Lung (tissue), 11 donors: ENCODE measurements at regions not wholly inside any gene's neighbourhood (a gene's known extent, or its start where the extent isn't known, plus 50 kb on each side); places are given as distances from the start of the nearest gene placed in this dataset.

ENCODE experiments used
- ATAC-seq: fragments of 200-7000 bp; cut with Tn5 transposase; one replicate; pipeline ENCODE4 v1.9.1; 2020; ENCODE audit warnings: moderate number of reproducible peaks; ENCODE audit not compliant: insufficient read depth, low FRiP score
- DNase-seq, 3 donors: peaks; one replicate each; pipeline ENCODE4 v3.0.0-alpha.2; 2013 to 2017
- H3K27ac ChIP-seq, 2 donors: one replicate each; pipeline ENCODE4 v1.5.1; 2013; ENCODE audit warnings: mild to moderate bottlenecking in 2 of 2, moderate library complexity in 2 of 2, control low read depth in 1 of 2, inconsistent platforms in 1 of 2, low read depth in 1 of 2, low read length in 1 of 2
- H3K27me3 ChIP-seq, 3 donors: one replicate each; pipeline ENCODE4 v1.5.1; 2013; ENCODE audit warnings: low read length in 2 of 3; ENCODE audit not compliant: control insufficient read depth in 3 of 3, insufficient read depth in 3 of 3
- H3K36me3 ChIP-seq, 4 donors: one replicate each; pipeline ENCODE4 v1.5.1; 2013; ENCODE audit warnings: low read length in 4 of 4, mild to moderate bottlenecking in 1 of 4, moderate library complexity in 1 of 4; ENCODE audit not compliant: control insufficient read depth in 4 of 4, insufficient read depth in 4 of 4
- H3K4me1 ChIP-seq, 5 donors: one replicate each; pipeline ENCODE4 v1.5.1; 2013; ENCODE audit warnings: low read length in 5 of 5, mild to moderate bottlenecking in 2 of 5, moderate library complexity in 1 of 5; ENCODE audit not compliant: control insufficient read depth in 5 of 5, insufficient read depth in 5 of 5
- H3K4me3 ChIP-seq: one replicate; pipeline ENCODE4 v1.5.1; 2013; ENCODE audit warnings: mild to moderate bottlenecking, control low read depth, moderate library complexity
- H3K9ac ChIP-seq, 2 donors: one replicate each; pipeline ENCODE4 v1.5.1; 2013; ENCODE audit warnings: low read length in 2 of 2, control low read depth in 1 of 2; ENCODE audit not compliant: insufficient read depth in 1 of 2
- H3K9me3 ChIP-seq, 4 donors: one replicate each; pipeline ENCODE4 v1.5.1; 2013; ENCODE audit warnings: low read length in 3 of 4, mild to moderate bottlenecking in 1 of 4, moderate library complexity in 1 of 4; ENCODE audit not compliant: control insufficient read depth in 4 of 4, insufficient read depth in 3 of 4
- WGBS, 2 donors: extraction: QIAGEN DNeasy Blood & Tissue Kit; methylation state at CpG; one replicate each; pipeline ENCODE4 v1.1.7; 2013; 5-methylcytosine and 5-hydroxymethylcytosine counted together
- TF ChIP-seq, protein P1 (sequence below): IDR thresholded peaks from 2 replicates; pipeline ENCODE4 v1.5.1; 2012; ENCODE audit warnings: mild to moderate bottlenecking; ENCODE audit errors: control extremely low read depth, extremely low read depth
- donor health status: control.
- donor health status: control.
- donor health status: Bipolar disorder and iron deficiency.
- donor health status: healthy.
- donor health status: DM: yes; HTN: yes; CAD: no.

DNA sequence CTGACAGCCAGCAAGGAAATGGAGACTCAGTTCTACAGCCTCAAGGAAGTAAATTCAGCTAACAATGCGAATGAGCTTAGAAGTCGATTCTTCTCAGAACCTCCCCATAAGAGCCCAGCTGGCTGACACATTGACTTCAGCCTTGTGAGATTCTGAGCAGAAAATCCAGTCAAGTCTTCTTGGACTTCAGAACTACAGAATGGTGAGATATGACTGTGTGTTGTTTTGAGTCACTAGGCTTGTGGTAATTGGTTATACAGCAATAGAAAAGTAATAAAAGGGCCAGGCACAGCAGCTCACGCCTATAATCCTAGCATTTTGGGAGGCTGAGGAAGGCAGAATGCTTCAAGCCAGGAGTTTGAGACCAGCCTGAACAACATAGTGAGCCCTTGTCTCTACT, 161.8 kb upstream of the IVNS1ABP start:
- DNase-seq, result no peak
- Histone ChIP-seq H3K9ac (no peak overlapping the region), H3K27ac (no peak overlapping the region), H3K4me3 (no peak overlapping the region), H3K9me3 (no peaks in the 10 kb centered on the region), H3K36me3 (no peaks in the 10 kb centered on the region), H3K27me3 (no peaks in the 10 kb centered on the region), H3K4me1 (peaks cover 0 to 5% (median 0%) of the 10 kb centered on the region in 5 donors)
- TF ChIP-seq, protein P1, sequence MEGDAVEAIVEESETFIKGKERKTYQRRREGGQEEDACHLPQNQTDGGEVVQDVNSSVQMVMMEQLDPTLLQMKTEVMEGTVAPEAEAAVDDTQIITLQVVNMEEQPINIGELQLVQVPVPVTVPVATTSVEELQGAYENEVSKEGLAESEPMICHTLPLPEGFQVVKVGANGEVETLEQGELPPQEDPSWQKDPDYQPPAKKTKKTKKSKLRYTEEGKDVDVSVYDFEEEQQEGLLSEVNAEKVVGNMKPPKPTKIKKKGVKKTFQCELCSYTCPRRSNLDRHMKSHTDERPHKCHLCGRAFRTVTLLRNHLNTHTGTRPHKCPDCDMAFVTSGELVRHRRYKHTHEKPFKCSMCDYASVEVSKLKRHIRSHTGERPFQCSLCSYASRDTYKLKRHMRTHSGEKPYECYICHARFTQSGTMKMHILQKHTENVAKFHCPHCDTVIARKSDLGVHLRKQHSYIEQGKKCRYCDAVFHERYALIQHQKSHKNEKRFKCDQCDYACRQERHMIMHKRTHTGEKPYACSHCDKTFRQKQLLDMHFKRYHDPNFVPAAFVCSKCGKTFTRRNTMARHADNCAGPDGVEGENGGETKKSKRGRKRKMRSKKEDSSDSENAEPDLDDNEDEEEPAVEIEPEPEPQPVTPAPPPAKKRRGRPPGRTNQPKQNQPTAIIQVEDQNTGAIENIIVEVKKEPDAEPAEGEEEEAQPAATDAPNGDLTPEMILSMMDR, result no peak
- WGBS, 2 donors, result 97% methylated on average over 3 of the region's 3 CpGs
- no peak for ATAC-seq

DNA sequence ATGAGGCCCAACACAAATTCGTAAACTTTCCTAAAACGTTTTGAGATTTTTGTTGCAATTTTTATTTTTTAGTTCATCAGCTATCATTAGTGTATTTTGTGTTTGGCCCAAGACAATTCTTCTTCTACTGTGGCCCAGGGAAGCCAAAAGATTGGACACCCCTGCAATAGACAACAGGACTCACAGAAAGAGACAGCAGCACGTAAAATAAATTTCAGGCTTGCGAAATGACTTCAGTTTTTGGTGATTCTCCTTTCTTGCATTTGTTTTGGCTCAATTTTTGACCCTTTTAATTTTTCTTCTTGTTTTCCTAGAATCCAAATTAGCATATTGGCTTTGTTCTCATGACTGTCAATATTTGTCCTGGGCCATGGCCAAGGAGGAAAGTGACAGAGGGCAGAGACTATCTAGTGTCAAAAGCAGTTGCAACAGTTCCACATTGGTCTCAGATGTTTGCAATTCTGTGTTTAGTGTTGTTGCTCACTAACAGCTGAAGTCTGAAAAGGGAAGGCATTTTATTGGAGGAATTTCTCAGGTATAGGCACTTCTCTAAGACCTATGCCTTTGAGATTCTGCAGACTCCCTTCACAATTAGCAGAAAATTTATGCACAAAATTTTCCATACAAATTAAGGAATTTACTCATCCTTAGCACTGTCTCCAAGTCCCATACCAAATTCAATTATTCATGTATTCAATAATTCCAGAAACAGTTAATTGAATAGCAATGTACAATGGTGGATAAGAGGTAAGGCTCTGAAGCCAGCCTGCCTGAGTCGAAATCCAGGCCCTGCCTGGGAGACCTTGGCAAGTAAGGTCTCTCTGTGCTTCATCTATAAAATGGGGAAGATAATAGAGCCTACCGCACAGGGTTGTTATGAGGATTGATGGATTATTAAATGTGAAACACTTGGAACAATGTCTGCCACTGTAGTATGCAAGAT, 160.9 kb upstream of the IVNS1ABP start:
- H3K9me3 ChIP-seq, result no peaks in the 10 kb centered on the region
- ATAC-seq (no peak), DNase-seq (no peak)
- H3K4me1 ChIP-seq, result no peaks in the 10 kb centered on the region
- TF ChIP-seq, protein P1, result no peak
- no peak overlapping the region for H3K9ac ChIP-seq
- H3K36me3 ChIP-seq, result no peaks in the 10 kb centered on the region
- WGBS, 2 donors, result 83 to 86% methylated on average over 6 of the region's 6 CpGs
- no peaks in the 10 kb centered on the region for H3K27me3 ChIP-seq
- H3K27ac ChIP-seq, result no peak overlapping the region
- H3K4me3 ChIP-seq, result no peak overlapping the region

DNA sequence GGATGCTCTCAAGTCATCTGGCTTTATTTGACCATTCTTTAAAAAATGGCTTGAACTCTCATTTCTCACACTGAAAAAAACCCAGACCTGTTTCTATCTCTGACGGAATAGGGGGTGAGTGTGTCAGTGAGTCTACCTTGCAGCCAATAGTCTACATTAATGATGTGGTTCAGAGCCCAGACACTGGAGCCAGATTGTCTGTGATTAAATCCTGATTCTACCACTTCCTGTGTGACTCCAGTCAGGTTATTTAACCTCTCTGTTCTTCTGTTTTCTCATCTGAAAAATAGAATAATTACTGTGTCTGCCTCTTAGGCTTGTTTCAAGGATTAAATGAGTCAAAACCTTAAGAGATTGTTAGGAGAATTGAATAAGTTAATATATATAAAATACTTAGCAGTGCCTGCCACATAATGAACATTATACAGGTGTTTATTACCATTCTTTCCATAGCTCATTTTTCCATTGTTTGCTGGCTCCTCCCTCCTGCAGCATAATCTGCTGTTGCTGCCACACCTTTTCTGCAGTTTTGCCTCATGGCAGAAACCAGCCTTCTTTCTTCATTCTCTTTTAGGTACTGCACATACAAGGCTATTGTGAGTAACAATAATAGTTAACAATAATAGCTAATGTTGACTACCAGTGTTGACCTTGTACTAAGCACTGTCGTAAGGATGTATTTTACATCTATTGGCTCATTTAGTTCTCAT, 157.6 kb upstream of the IVNS1ABP start:
- Histone ChIP-seq H3K9me3 (no peaks in the 10 kb centered on the region), H3K9ac (no peak overlapping the region), H3K27ac (no peak overlapping the region), H3K36me3 (no peaks in the 10 kb centered on the region), H3K27me3 (no peaks in the 10 kb centered on the region), H3K4me3 (no peak overlapping the region), H3K4me1 (no peaks in the 10 kb centered on the region)
- ATAC-seq (no peak), DNase-seq (no peak)
- TF ChIP-seq, protein P1, result no peak
- 88 to 90% methylated on average over 2 of the region's 2 CpGs for WGBS, 2 donors
